H54 (cell line): ENCODE measurements at regions not wholly inside any gene's neighbourhood (a gene's known extent, or its start where the extent isn't known, plus 50 kb on each side); places are given as distances from the start of the nearest gene placed in this dataset.
"Not testable (repeated sequence)": the region's sequence is repeated elsewhere in the genome, so short reads cannot be mapped to it uniquely, and the experiment has no call there.

ENCODE experiments used
- DNase-seq: peaks from one replicate; pipeline ENCODE4 v3.0.0; 2011; ENCODE audit warnings: low spot score, mixed read lengths; ENCODE audit not compliant: insufficient read length
- FAIRE-seq: peaks from 3 replicates; lab custom pipeline; 2011; peaks lifted over from hg19 to GRCh38; lab: Jason Lieb, UNC
- POLR2A ChIP-seq: IDR thresholded peaks from 2 replicates; pipeline ENCODE4 v1.6.1; 2011; ENCODE audit warnings: low read depth, mild to moderate bottlenecking, low read length

GRCh38 chr4:159946983-159947615, 844.2 kb downstream of the RAPGEF2 start:
- FAIRE-seq = peak; percentile 6
- TF ChIP-seq POLR2A = no peak
- peak; percentile 1 for DNase-seq

DNA sequence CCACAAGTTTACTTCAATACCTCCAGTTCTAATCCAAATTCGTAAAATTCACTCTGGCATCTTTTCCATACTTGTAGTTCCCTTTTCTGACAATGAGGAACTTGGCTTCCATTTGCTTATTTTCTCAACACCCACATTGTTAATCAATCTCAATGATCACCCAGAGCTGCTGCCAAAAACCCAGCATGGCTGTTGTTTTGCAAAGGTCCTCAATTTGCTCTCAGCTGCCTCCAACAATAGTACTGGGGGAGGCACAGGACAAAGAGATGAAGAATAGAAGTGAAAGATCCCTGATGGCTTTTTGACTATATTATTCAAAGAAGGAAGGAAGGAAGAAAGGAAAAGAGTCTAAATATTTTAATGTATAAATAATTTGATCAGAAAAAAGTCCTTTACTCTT, 847.8 kb downstream of the RAPGEF2 start:
- DNase-seq (no peak), FAIRE-seq (no peak)
- TF ChIP-seq POLR2A = no peak

DNA sequence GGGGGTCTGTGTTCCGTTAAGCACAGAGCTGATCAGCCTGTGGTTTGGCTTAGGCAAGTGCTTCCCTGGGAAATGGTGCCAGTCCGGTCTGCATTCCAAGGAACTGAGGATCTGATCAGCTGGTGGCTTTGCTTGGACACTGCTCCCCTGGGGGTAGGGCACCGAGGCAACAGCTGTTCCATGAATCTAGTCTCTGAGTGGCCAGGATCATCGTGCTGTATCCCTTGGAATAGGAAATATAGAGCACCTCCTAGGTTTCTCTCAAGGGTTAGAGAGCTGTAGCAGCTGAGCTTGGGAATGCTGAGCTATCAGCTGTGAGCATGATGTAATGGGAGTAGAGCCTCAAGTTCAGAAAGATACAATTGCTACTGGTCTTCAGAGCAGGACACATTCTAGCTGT, 863.9 kb downstream of the RAPGEF2 start:
- FAIRE-seq (no peak), DNase-seq (no peak)
- no peak for TF ChIP-seq POLR2A

DNA sequence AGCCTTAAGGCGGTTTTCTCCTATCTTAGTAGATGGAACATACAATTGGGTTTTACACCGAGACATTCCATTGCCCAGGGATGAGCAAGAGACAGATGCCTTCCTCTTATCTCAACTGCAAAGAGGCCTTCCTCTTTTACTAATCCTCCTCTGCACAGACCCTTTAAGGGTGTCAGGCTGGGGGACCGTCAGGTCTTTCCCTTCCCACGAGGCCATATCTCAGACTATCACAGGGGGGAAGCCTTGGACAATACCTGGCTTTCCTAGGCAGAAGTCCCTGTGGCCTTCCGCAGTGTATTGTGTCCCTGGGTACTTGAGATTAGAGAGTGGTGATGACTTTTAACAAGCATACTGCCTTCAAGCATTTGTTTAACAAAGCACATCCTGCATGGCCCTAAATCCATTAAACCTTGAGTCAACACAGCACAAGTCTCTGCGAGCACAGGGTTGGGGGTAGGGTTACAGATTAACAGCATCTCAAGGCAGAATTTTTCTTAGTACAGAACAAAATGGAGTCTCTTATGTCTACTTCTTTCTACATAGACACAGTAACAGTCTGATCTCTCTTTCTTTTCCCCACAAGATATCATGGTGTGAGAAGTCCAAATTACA, 874.1 kb downstream of the RAPGEF2 start:
- FAIRE-seq = not testable (repeated sequence)

GRCh38 chr4:159977907-159978617, 875.2 kb downstream of the RAPGEF2 start:
- no peak for TF ChIP-seq POLR2A
- DNase-seq = no peak
- no peak for FAIRE-seq

More for the DNA sequence above, 874.1 kb downstream of the RAPGEF2 start:
- not testable (repeated sequence) for DNase-seq

GRCh38 chr4:159979351-159979750, 876.5 kb downstream of the RAPGEF2 start:
- TF ChIP-seq POLR2A = no peak
- DNase-seq (no peak), FAIRE-seq (no peak)

DNA sequence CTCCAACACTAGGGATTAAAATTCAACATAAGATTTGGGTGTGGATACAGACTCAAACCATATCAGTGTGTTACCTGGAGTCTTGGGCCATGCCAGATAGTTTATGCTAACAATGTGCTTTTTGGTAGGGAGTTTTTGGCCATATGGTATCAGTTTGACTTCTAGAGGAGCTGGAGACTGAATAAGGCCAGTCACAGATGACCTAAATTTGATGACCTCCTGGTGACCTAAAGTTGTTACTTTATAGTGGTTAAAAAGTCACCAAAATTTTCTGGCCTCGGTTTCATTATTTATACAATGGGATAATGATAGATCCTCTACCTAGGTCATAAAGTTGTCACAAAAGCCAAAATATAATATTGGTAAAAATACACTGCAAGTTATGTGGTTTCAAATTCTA, 877.1 kb downstream of the RAPGEF2 start:
- DNase-seq (no peak), FAIRE-seq (no peak)
- no peak for TF ChIP-seq POLR2A

- TF ChIP-seq POLR2A = no peak
- DNase-seq (no peak), FAIRE-seq (no peak)
Observed at GRCh38 chr4:159980826-159981468, 878.1 kb downstream of the RAPGEF2 start.

DNA sequence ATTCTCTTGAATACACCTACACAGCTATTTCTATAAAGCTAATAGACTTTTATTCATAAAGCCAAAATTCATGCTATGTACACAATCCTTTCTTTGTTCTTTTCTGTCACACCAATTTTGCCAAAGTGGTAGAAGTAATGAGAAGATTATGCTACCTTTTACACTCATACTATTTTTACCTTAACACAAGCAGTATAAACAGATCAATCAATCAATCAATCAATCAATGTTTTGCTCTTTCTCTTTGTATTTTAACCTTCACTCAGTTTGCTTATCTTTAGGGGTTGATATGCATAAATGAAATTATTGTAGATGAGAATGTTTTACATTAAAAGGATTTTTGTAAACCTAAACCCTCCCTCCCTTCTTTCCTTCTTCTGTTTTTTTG, 878.6 kb downstream of the RAPGEF2 start:
- FAIRE-seq = no peak
- no peak for DNase-seq
- TF ChIP-seq POLR2A = no peak

DNA sequence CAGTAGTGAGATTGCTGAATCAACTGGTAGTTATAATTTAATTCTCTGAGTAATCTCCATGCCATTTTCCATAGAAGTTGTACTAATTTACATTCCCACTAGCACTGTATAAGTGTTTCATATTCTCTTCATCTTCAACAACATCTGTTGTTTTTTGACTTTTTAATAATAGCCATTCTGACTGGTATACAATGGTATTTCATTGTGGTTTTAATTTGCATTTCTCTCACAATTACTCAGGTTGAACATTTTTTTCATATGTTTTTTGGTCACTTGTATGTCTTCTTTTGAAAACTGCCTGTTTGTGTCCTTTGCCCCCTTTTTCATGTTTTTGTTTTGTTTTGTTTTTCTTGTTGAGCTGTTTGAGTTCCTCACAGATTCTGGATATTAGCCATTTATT, 880.2 kb downstream of the RAPGEF2 start:
- no peak for DNase-seq
- no peak for TF ChIP-seq POLR2A
- FAIRE-seq = no peak

- FAIRE-seq = no peak
- DNase-seq = no peak
- no peak for TF ChIP-seq POLR2A
Observed at GRCh38 chr4:160009656-160010493, 907.0 kb downstream of the RAPGEF2 start.

DNA sequence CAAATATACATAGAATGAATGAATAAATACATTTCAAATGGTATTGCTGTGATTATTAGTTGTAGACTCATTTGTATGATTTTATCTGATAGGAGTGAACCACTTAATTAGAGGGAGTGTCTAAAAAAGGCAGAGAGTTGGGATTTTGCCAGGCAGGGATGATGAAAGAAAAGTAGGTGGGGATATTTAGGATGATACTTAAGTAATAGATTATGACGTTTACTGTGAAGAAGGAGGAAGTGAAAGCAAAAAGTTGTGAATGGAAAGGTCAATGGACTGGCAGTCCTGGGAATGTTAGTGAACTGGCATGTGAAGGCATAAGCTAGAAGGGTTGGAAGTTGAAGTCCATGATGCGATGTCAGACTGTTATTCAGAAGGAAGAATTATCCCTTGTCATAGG, 917.1 kb downstream of the RAPGEF2 start:
- FAIRE-seq (no peak), DNase-seq (no peak)
- TF ChIP-seq POLR2A = no peak

DNA sequence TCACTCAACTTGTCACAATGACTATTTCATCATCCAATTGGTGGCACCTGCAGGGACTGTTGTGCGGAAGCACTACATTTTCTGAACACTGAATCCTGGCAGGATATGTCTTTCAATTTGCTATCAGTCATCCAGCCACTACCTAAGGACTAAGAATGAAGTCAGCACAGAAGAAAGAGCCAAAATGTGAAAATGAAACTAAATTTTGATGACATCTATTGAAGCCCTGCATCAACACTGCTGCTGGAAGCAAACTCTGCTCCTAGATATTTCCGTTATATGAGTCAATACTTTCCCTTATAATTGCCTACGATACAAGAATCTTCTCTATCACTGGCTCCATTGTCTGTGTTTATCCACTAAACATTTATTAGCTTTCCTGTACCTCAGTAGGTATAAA, 917.9 kb downstream of the RAPGEF2 start:
- TF ChIP-seq POLR2A = no peak
- FAIRE-seq (no peak), DNase-seq (no peak)
